GM18858 (cell line): ENCODE measurements at regions not wholly inside any gene's neighbourhood (a gene's known extent, or its start where the extent isn't known, plus 50 kb on each side); places are given as distances from the start of the nearest gene placed in this dataset.
"Not testable (repeated sequence)": the region's sequence is repeated elsewhere in the genome, so short reads cannot be mapped to it uniquely, and the experiment has no call there.

Experiments
- ATAC-seq: cut with Tn5 transposase; IDR thresholded peaks from one replicate; pipeline ENCODE4 v1.9.1; 2021; ENCODE audit not compliant: unreplicated experiment

DNA sequence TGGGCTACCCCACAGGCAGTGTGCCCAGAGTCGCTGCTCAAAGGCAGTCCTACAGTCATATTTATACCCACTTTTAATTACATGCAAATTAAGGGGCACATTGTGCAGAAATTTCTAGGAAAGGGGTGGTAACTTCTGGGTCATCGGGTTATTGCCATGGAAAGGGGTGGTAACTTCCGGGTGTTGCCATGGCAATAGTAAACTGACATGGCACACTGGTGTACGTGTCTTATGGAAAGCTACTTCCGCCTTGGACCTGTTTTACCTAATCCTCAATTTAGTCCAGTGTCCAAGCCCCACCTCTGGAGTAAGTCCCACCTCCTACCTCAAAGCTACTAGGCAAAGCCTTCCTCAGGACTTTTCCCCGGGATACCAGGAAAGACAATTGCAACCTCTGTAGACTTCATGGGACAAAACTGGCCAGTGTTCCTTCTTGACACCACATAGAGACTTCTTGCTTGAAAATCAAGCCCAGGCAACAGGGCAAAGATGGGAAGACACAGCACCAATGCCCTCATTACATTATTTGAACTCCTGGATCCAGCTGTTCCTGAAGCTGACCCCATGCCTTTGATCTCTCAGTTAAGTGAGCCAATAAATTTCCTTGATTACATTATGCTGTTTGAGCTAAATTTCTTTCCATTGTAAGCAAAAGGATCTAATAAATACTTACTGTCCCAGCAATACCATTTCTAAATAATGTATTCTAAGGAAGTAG, 63.3 kb upstream of the AGAP1 start:
- no peak for ATAC-seq

- ATAC-seq, result no peak
Observed at GRCh38 chr2:235432741-235433520, 60.9 kb upstream of the AGAP1 start.

- ATAC-seq, result no peak
Observed at GRCh38 chr2:235433860-235434259, 60.0 kb upstream of the AGAP1 start.

- ATAC-seq, result no peak
Observed at GRCh38 chr2:235439959-235440662, 53.7 kb upstream of the AGAP1 start.

DNA sequence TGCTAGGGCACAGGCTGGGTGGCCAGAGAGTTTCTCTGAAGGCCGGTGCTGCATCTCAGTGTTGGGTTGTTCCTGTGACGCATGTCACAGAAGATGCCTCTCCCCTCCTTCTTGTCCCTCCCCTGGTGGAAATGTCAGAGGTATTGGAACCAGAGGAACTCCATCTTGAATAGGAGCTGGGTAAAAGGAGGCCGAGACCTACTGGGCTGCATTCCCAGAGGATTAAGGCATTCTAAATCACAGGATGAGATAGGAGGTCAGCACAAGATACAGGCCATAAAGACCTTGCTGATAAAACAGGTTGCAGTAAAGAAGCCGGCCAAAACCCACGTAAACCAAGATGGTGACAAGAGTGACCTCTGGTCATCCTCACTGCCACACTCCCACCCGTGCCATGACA, 50.3 kb upstream of the AGAP1 start:
- not testable (repeated sequence) for ATAC-seq
